SK-N-SH (cell line): ENCODE measurements at regions not wholly inside any gene's neighbourhood (a gene's known extent, or its start where the extent isn't known, plus 50 kb on each side); places are given as distances from the start of the nearest gene placed in this dataset.

Source experiments
- CTCF ChIA-PET: fragments of 300-600, 350-600 bp; formaldehyde crosslinking; extraction: SDS; loops from one replicate; lab custom pipeline; 2021; lab: Yijun Ruan, JAX
- POLR2A ChIA-PET: fragments of 350-600 bp; sonication (Branson Sonifier 250); formaldehyde crosslinking; extraction: SDS; loops from one replicate; lab custom pipeline; 2020; ENCODE audit warnings: antibody characterized with exemption, inconsistent platforms; lab: Yijun Ruan, JAX
- DNase-seq: peaks from one replicate; pipeline ENCODE4 v3.0.0; 2012
- H2AFZ ChIP-seq: fragments of 200-600 bp; sonication (generic); 2 replicates; pipeline ENCODE4 v1.8.1; 2016; ENCODE audit warnings: antibody characterized with exemption, mild to moderate bottlenecking, low read depth
- H3F3A ChIP-seq: fragments of 200-600 bp; sonication (generic); replicated peaks from 2 replicates; pipeline ENCODE3; 2016; ENCODE audit warnings: antibody characterized with exemption, mild to moderate bottlenecking; ENCODE audit not compliant: insufficient read depth
- H3K27ac ChIP-seq, 2 experiments: fragments of 200-500 bp in 1 of 2; fragments of 200-600 bp in 1 of 2; sonication (Bioruptor generic) in 1 of 2; sonication (generic), shearing (Covaris generic) in 1 of 2; 2 replicates each; pipeline versions ENCODE4 v1.5.1 to v1.6.1; 2014 to 2016; ENCODE audit warnings: low read depth in 2 of 2, inconsistent platforms in 1 of 2, low read length in 1 of 2, mild to moderate bottlenecking in 1 of 2, mixed read lengths in 1 of 2
- H3K27me3 ChIP-seq: fragments of 200-600 bp; sonication (generic), shearing (Covaris generic); 2 replicates; pipeline ENCODE4 v1.6.1; 2016; ENCODE audit warnings: mixed run types; ENCODE audit not compliant: insufficient read depth
- H3K36me3 ChIP-seq, 2 experiments: fragments of 200-500 bp in 1 of 2; fragments of 200-600 bp in 1 of 2; sonication (Bioruptor generic) in 1 of 2; sonication (generic) in 1 of 2; replicated peaks in 1 of 2; 2 replicates each; pipeline versions ENCODE3 to v1.5.1; 2014 to 2016; ENCODE audit warnings: low read length in 1 of 2, mild to moderate bottlenecking in 1 of 2; ENCODE audit not compliant: insufficient read depth in 2 of 2, control insufficient read depth in 1 of 2
- H3K4me1 ChIP-seq, 2 experiments: fragments of 200-500 bp in 1 of 2; fragments of 200-600 bp in 1 of 2; sonication (Bioruptor generic) in 1 of 2; sonication (generic), shearing (Covaris generic) in 1 of 2; 2 replicates each; pipeline versions ENCODE4 v1.5.1 to v1.6.1; 2014 to 2016; ENCODE audit warnings: low read depth in 1 of 2, low read length in 1 of 2, mixed run types in 1 of 2; ENCODE audit not compliant: insufficient read depth in 2 of 2, control insufficient read depth in 1 of 2
- H3K4me2 ChIP-seq: fragments of 200-600 bp; sonication (generic), shearing (Covaris generic); 2 replicates; pipeline ENCODE4 v1.6.1; 2017; ENCODE audit warnings: mixed run types
- H3K4me3 ChIP-seq, 2 experiments: fragments of 200-500 bp in 1 of 2; fragments of 200-600 bp in 1 of 2; sonication (Bioruptor generic) in 1 of 2; sonication (generic), shearing (Covaris generic) in 1 of 2; 2 replicates each; pipeline versions ENCODE4 v1.5.1 to v1.8.1; 2014 to 2016; ENCODE audit warnings: low read depth in 2 of 2, inconsistent platforms in 1 of 2, low read length in 1 of 2, mild to moderate bottlenecking in 1 of 2, mixed read lengths in 1 of 2, moderate library complexity in 1 of 2
- H3K79me2 ChIP-seq: fragments of 200-600 bp; sonication (generic); 2 replicates; pipeline ENCODE4 v1.8.1; 2017; ENCODE audit warnings: mild to moderate bottlenecking; ENCODE audit not compliant: insufficient read depth
- H3K9ac ChIP-seq: fragments of 200-600 bp; sonication (generic); 2 replicates; pipeline ENCODE4 v1.6.1; 2017; ENCODE audit warnings: mixed run types
- H3K9me2 ChIP-seq: fragments of 200-600 bp; sonication (generic); 2 replicates; pipeline ENCODE4 v1.6.1; 2017; ENCODE audit warnings: mixed run types
- H3K9me3 ChIP-seq: fragments of 200-600 bp; sonication (generic); 2 replicates; pipeline ENCODE4 v1.6.1; 2017; ENCODE audit warnings: mixed run types, mild to moderate bottlenecking, moderate library complexity
- H4K20me1 ChIP-seq: fragments of 200-600 bp; sonication (generic); 2 replicates; pipeline ENCODE4 v1.6.1; 2017; ENCODE audit warnings: mild to moderate bottlenecking, mixed run types; ENCODE audit not compliant: insufficient read depth
- ELF1 ChIP-seq: IDR thresholded peaks from 2 replicates; pipeline ENCODE4 v1.4.0; 2012
- EP300 ChIP-seq, 2 experiments: IDR thresholded peaks; 2 replicates each; pipeline versions ENCODE4 v1.4.0 to v1.6.1; 2012; ENCODE audit warnings: borderline replicate concordance in 1 of 2, low read depth in 1 of 2, low read length in 1 of 2
- GATA2 ChIP-seq: sonication (generic); formaldehyde crosslinking; IDR thresholded peaks from 2 replicates; pipeline ENCODE4 v1.5.0; 2020; ENCODE audit warnings: mild to moderate bottlenecking, missing genetic modification reagents
- MAX ChIP-seq: IDR thresholded peaks from 2 replicates; pipeline ENCODE4 v1.4.0; 2012; ENCODE audit warnings: low read depth
- PBX3 ChIP-seq: IDR thresholded peaks from 2 replicates; pipeline ENCODE4; 2012
- REST ChIP-seq: IDR thresholded peaks from 2 replicates; pipeline ENCODE4 v1.6.1; 2012; ENCODE audit warnings: mild to moderate bottlenecking, low read depth, low read length, moderate library complexity
- TAF1 ChIP-seq: IDR thresholded peaks from 2 replicates; pipeline ENCODE4 v1.6.1; 2012; ENCODE audit warnings: low read depth, mild to moderate bottlenecking, low read length, moderate library complexity, borderline replicate concordance
- USF1 ChIP-seq: IDR thresholded peaks from 2 replicates; pipeline ENCODE4 v1.4.0; 2012; ENCODE audit warnings: low read depth, borderline replicate concordance
- ZBTB33 ChIP-seq: IDR thresholded peaks from 2 replicates; pipeline ENCODE4 v1.4.0; 2012; ENCODE audit warnings: low read depth, borderline replicate concordance
- WGBS: methylation state at CpG from one replicate; pipeline ENCODE4 v1.1.6; 2017; ENCODE audit warnings: low lambda C conversion rate; 5-methylcytosine and 5-hydroxymethylcytosine counted together

- no peaks in the 10 kb centered on the region for H3K9me2 ChIP-seq
- POLR2A ChIA-PET: no interaction called here
- H3K36me3 ChIP-seq: no peaks in the 10 kb centered on the region
- no peak overlapping the region for H3K9ac ChIP-seq
- H2AFZ ChIP-seq: no peak overlapping the region
- no peak overlapping the region for H3K4me3 ChIP-seq
- no peak overlapping the region for H3K27ac ChIP-seq
- no peaks in the 10 kb centered on the region for H3K27me3 ChIP-seq
- H3K9me3 ChIP-seq: no peaks in the 10 kb centered on the region
- no peaks in the 10 kb centered on the region for H3F3A ChIP-seq
- no peaks in the 10 kb centered on the region for H4K20me1 ChIP-seq
- DNase-seq: no peak
- no peak overlapping the region for H3K4me2 ChIP-seq
- WGBS: 65% methylated on average over 2 of the region's 2 CpGs
- TF ChIP-seq ZBTB33 (no peak), USF1 (no peak), MAX (no peak), ELF1 (no peak), PBX3 (no peak), TAF1 (no peak), EP300 (IDR thresholded peaks at IDR 0.05; ENCODE audit: borderline replicate concordance in 1 of 2, low read depth in 1 of 2, low read length in 1 of 2) (no peak), GATA2 (CRISPR knock-in tag) (no peak), REST (no peak)
- TF ChIP-seq, all 33 proteins: peak for 0
- Histone ChIP-seq H3K79me2 (no peaks in the 10 kb centered on the region), H3K4me1 (no peaks in the 10 kb centered on the region)
- CTCF ChIA-PET: no interaction called here
These were observed 350.2 kb downstream of the ZNF521 start for GRCh38 chr18:25001803-25002202.
